ENCODE measurements at regions not wholly inside any gene's neighbourhood (a gene's known extent, or its start where the extent isn't known, plus 50 kb on each side); places are given as distances from the start of the nearest gene placed in this dataset.

- H3K36me3 Mint-ChIP-seq, result no peaks in the 10 kb centered on the region
- TF ChIP-seq, protein P1, sequence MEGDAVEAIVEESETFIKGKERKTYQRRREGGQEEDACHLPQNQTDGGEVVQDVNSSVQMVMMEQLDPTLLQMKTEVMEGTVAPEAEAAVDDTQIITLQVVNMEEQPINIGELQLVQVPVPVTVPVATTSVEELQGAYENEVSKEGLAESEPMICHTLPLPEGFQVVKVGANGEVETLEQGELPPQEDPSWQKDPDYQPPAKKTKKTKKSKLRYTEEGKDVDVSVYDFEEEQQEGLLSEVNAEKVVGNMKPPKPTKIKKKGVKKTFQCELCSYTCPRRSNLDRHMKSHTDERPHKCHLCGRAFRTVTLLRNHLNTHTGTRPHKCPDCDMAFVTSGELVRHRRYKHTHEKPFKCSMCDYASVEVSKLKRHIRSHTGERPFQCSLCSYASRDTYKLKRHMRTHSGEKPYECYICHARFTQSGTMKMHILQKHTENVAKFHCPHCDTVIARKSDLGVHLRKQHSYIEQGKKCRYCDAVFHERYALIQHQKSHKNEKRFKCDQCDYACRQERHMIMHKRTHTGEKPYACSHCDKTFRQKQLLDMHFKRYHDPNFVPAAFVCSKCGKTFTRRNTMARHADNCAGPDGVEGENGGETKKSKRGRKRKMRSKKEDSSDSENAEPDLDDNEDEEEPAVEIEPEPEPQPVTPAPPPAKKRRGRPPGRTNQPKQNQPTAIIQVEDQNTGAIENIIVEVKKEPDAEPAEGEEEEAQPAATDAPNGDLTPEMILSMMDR (IDR thresholded peaks at IDR 0.05; ENCODE audit: unreplicated experiment), result no peak
- DNase-seq (ENCODE audit: low spot score in 2 of 2, unreplicated experiment in 2 of 2), result no peak
Measured at GRCh38 chr5:4740156-4740555, 400.0 kb upstream of the ADAMTS16 start.

GRCh38 chr5:4758550-4758949 is 381.6 kb upstream of the ADAMTS16 start:
- no peaks in the 10 kb centered on the region for H3K4me1 Mint-ChIP-seq
- no peaks in the 10 kb centered on the region for H3K36me3 Mint-ChIP-seq
- TF ChIP-seq, protein P1 (IDR thresholded peaks at IDR 0.05; ENCODE audit: unreplicated experiment), result no peak
- H3K27me3 Mint-ChIP-seq (ENCODE audit: low read depth), result peaks cover 48% of the 10 kb centered on the region
- no peaks in the 10 kb centered on the region for H3K9me3 Mint-ChIP-seq
- H3K27ac Mint-ChIP-seq, result no peak overlapping the region
- DNase-seq (ENCODE audit: low spot score in 2 of 2, unreplicated experiment in 2 of 2), result no peak
- no peak overlapping the region for H3K4me3 Mint-ChIP-seq

More at GRCh38 chr5:4740156-4740555, 400.0 kb upstream of the ADAMTS16 start:
- H3K9me3 Mint-ChIP-seq, result peaks cover 17% of the 10 kb centered on the region
- peaks cover 46% of the 10 kb centered on the region for H3K27me3 Mint-ChIP-seq (ENCODE audit: low read depth)
- no peaks in the 10 kb centered on the region for H3K4me1 Mint-ChIP-seq
- H3K27ac Mint-ChIP-seq, result no peak overlapping the region
- no peak overlapping the region for H3K4me3 Mint-ChIP-seq

DNA sequence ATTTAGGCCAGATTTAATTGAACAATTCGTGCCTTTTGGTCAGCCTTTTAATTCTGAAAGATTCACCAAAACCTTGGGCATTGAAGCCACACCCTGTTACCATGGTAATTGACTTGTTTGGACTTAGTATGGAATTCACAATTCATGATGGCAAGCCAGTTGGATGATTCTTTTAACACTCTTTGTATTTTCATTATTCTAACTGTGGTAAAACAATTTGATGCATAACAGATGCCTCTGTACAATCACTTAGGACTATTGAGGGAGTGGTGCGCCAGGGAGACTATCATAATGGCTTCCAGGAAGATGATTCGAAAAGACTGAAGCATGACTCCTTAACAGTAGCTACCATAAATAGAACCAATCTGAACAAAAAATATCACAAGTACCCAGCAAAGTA is 381.1 kb upstream of the ADAMTS16 start:
- TF ChIP-seq, protein P1 (IDR thresholded peaks at IDR 0.05; ENCODE audit: unreplicated experiment), result no peak
- H3K27me3 Mint-ChIP-seq (ENCODE audit: low read depth), result peaks cover 50% of the 10 kb centered on the region
- H3K9me3 Mint-ChIP-seq, result no peaks in the 10 kb centered on the region
- no peak overlapping the region for H3K4me3 Mint-ChIP-seq
- H3K36me3 Mint-ChIP-seq, result no peaks in the 10 kb centered on the region
- no peak for DNase-seq (ENCODE audit: low spot score in 2 of 2, unreplicated experiment in 2 of 2)
- H3K27ac Mint-ChIP-seq, result no peak overlapping the region
- H3K4me1 Mint-ChIP-seq, result no peaks in the 10 kb centered on the region

- H3K27me3 Mint-ChIP-seq (ENCODE audit: low read depth), result peaks cover 40% of the 10 kb centered on the region
- peaks cover 8% of the 10 kb centered on the region for H3K9me3 Mint-ChIP-seq
- no peaks in the 10 kb centered on the region for H3K36me3 Mint-ChIP-seq
- no peak overlapping the region for H3K27ac Mint-ChIP-seq
- TF ChIP-seq, protein P1 (IDR thresholded peaks at IDR 0.05; ENCODE audit: unreplicated experiment), result no peak
- H3K4me3 Mint-ChIP-seq, result no peak overlapping the region
- DNase-seq (ENCODE audit: low spot score in 2 of 2, unreplicated experiment in 2 of 2), result no peak
- no peaks in the 10 kb centered on the region for H3K4me1 Mint-ChIP-seq
Measured at GRCh38 chr5:4762316-4762715, 377.8 kb upstream of the ADAMTS16 start.

- no peak overlapping the region for H3K27ac Mint-ChIP-seq
- H3K4me1 Mint-ChIP-seq, result no peaks in the 10 kb centered on the region
- peaks cover 13% of the 10 kb centered on the region for H3K9me3 Mint-ChIP-seq
- peaks cover 22% of the 10 kb centered on the region for H3K27me3 Mint-ChIP-seq (ENCODE audit: low read depth)
- H3K36me3 Mint-ChIP-seq, result no peaks in the 10 kb centered on the region
- no peak for DNase-seq (ENCODE audit: low spot score in 2 of 2, unreplicated experiment in 2 of 2)
- H3K4me3 Mint-ChIP-seq, result no peak overlapping the region
- TF ChIP-seq, protein P1 (IDR thresholded peaks at IDR 0.05; ENCODE audit: unreplicated experiment), result no peak
Measured at GRCh38 chr5:4765411-4765810, 374.7 kb upstream of the ADAMTS16 start.

DNA sequence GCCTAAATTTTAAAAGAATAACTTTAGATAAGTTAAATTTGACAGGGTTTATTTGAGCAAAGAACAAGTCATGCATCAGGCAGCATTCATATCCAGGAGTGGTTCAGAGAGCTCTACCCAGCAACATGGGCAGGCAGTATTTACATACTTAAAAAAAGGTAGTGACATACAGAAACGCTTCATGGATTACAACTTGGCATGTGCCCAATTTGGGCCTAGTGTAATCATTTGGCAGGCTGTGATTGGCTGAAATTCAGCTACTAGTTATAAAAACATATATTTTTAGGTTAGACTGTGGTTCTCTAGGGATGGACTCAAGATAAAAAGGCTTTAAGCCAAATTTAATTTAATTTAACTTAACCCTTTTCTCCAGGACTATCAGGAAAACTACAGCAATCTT is 374.0 kb upstream of the ADAMTS16 start:
- no peak for DNase-seq (ENCODE audit: low spot score in 2 of 2, unreplicated experiment in 2 of 2)
- TF ChIP-seq, protein P1 (IDR thresholded peaks at IDR 0.05; ENCODE audit: unreplicated experiment), result no peak
- Mint-ChIP-seq H3K9me3 (peaks cover 17% of the 10 kb centered on the region), H3K36me3 (no peaks in the 10 kb centered on the region), H3K27me3 (ENCODE audit: low read depth) (peaks cover 16% of the 10 kb centered on the region), H3K4me1 (no peaks in the 10 kb centered on the region), H3K27ac (no peak overlapping the region), H3K4me3 (no peak overlapping the region)
